DND-41 (cell line): ENCODE measurements at regions not wholly inside any gene's neighbourhood (a gene's known extent, or its start where the extent isn't known, plus 50 kb on each side); places are given as distances from the start of the nearest gene placed in this dataset.

Experiments used
- CTCF ChIP-seq: IDR thresholded peaks from 2 replicates; pipeline ENCODE4 v1.5.1; 2012; ENCODE audit warnings: borderline replicate concordance, low read length, moderate library complexity, mild to moderate bottlenecking; ENCODE audit not compliant: poor library complexity, severe bottlenecking; ENCODE audit errors: extremely low read depth
- EZH2 ChIP-seq: IDR thresholded peaks from 3 replicates; pipeline ENCODE4 v1.6.1; 2012; ENCODE audit warnings: borderline replicate concordance, low read depth, mild to moderate bottlenecking, moderate library complexity, low read length, inconsistent platforms; ENCODE audit not compliant: severe bottlenecking

DNA sequence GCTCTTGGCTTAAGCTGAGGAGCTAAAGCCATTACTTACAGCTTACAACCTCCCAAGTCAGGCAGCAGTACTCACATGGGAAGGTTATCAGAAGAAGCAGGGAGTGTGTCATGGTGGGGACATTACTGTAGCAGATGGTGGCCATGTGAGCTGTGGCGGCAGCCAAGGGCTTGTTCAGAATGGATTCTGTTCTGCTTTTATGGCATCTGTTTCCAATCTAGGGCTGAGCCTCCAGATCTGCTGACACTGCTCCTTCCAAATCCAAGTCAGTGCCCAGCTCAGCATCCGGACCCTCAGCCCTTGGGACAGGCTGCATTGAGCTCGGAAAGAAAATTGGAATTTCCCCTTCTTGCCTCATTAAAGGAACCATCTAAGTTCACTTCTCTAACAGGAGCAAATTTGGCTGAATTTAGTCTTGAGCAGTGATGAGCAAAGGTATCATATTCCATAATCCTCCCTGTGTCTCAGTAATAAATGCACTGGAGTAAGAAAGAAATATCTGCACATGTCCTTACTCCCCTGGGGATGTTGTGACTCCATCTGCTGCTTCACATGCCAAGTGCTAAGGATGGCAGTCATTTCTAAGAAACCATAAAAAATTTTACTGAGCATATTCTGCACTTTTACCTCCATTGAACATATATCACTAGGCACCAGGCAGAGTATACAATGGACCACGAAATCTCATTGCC lies 73.9 kb downstream of the KCTD12 start:
- no peak for TF ChIP-seq CTCF
- TF ChIP-seq EZH2: no peak
